AG09309 (cell line): ENCODE measurements at regions not wholly inside any gene's neighbourhood (a gene's known extent, or its start where the extent isn't known, plus 50 kb on each side); places are given as distances from the start of the nearest gene placed in this dataset.

Source experiments
- DNase-seq: peaks from one replicate; pipeline ENCODE4 v3.0.0-alpha.2; 2010; ENCODE audit warnings: low read depth
- H3K4me3 ChIP-seq: 2 replicates; pipeline ENCODE4 v1.5.1; 2011; ENCODE audit warnings: mild to moderate bottlenecking, low read depth, low read length, moderate library complexity; ENCODE audit not compliant: control insufficient read depth
- CTCF ChIP-seq: IDR thresholded peaks from 2 replicates; pipeline ENCODE4 v1.5.1; 2011; ENCODE audit warnings: mild to moderate bottlenecking, low read depth, low read length, inconsistent platforms; ENCODE audit not compliant: insufficient read depth, control insufficient read depth; ENCODE audit errors: missing control alignments

- DNase-seq, result no peak
- no peak for TF ChIP-seq CTCF
Observed at GRCh38 chr13:64459778-64460177, 2770.4 kb downstream of the PCDH9 start.

GRCh38 chr13:64457976-64458375 lies 2772.2 kb downstream of the PCDH9 start:
- no peak overlapping the region for H3K4me3 ChIP-seq
- TF ChIP-seq CTCF, result no peak
- peak; percentile 25 for DNase-seq

More at GRCh38 chr13:64459778-64460177, 2770.4 kb downstream of the PCDH9 start:
- no peak overlapping the region for H3K4me3 ChIP-seq

- no peak for DNase-seq
- TF ChIP-seq CTCF, result no peak
- no peak overlapping the region for H3K4me3 ChIP-seq
Observed at GRCh38 chr13:64455124-64455523, 2775.0 kb downstream of the PCDH9 start.

- DNase-seq, result no peak
- no peak for TF ChIP-seq CTCF
- H3K4me3 ChIP-seq, result no peak overlapping the region
Observed at GRCh38 chr13:64453831-64454230, 2776.3 kb downstream of the PCDH9 start.

GRCh38 chr13:64446372-64446771 lies 2783.8 kb downstream of the PCDH9 start:
- H3K4me3 ChIP-seq, result no peak overlapping the region
- peak; percentile 38 for TF ChIP-seq CTCF
- no peak for DNase-seq

- TF ChIP-seq CTCF, result no peak
- no peak for DNase-seq
- H3K4me3 ChIP-seq, result no peak overlapping the region
Observed at GRCh38 chr13:64441740-64442139, 2788.4 kb downstream of the PCDH9 start.

GRCh38 chr13:64438084-64438483 lies 2792.1 kb downstream of the PCDH9 start:
- no peak for DNase-seq
- TF ChIP-seq CTCF, result no peak
- no peak overlapping the region for H3K4me3 ChIP-seq
